Body of pancreas (tissue), 4 donors: ENCODE measurements at regions not wholly inside any gene's neighbourhood (a gene's known extent, or its start where the extent isn't known, plus 50 kb on each side); places are given as distances from the start of the nearest gene placed in this dataset.

ENCODE experiments used
- ATAC-seq: fragments of 150-250 bp; one replicate; pipeline ENCODE4 v1.9.1; 2016
- DNase-seq, 4 donors: peaks; one replicate each; pipeline ENCODE4 v3.0.0-alpha.2; 2019
- H3K27ac ChIP-seq, 4 donors: fragments of 200-600 bp; sonication (generic); 1 replicate in 3 of 4; 2 replicates in 1 of 4; pipeline versions ENCODE4 v1.5.1 to v1.6.1; 2016 to 2019; ENCODE audit warnings: mild to moderate bottlenecking in 1 of 4, mixed read lengths in 1 of 4, moderate library complexity in 1 of 4
- H3K27me3 ChIP-seq, 2 donors: fragments of 200-600 bp; sonication (generic); one replicate each; pipeline ENCODE4 v1.6.0; 2016; ENCODE audit warnings: mild to moderate bottlenecking in 1 of 2
- H3K36me3 ChIP-seq, 2 donors: fragments of 200-600 bp; sonication (generic); replicated peaks in 1 of 2; 2 replicates each; pipeline ENCODE4 v1.5.1; 2016; ENCODE audit warnings: low read depth in 2 of 2; ENCODE audit not compliant: insufficient read depth in 1 of 2
- H3K4me1 ChIP-seq: fragments of 200-600 bp; sonication (generic); one replicate; pipeline ENCODE4 v1.6.0; 2016
- H3K4me3 ChIP-seq, 2 donors: fragments of 200-600 bp; sonication (generic); 1 replicate in 1 of 2; 2 replicates in 1 of 2; pipeline ENCODE4 v1.5.1; 2016 to 2019
- H3K9me3 ChIP-seq, 3 donors: fragments of 200-600 bp; sonication (generic); 1 replicate in 2 of 3; 2 replicates in 1 of 3; pipeline ENCODE4 v1.5.1; 2016
- CTCF ChIP-seq, 7 experiments: fragments of 450-650 bp in 4 of 7; fragments of 200-600 bp in 3 of 7; sonication (generic) in 3 of 7; IDR thresholded peaks; one replicate each; pipeline ENCODE4 v1.5.1; 2016 to 2019; ENCODE audit warnings: antibody characterized with exemption in 7 of 7
- POLR2A ChIP-seq, 3 donors: fragments of 450-650 bp; IDR thresholded peaks; one replicate each; pipeline ENCODE4 v1.6.1; 2016; ENCODE audit warnings: antibody characterized with exemption in 3 of 3, mild to moderate bottlenecking in 2 of 3
- WGBS, 2 donors: methylation state at CpG; one replicate each; pipeline ENCODE4 v1.1.5; 2017; 5-methylcytosine and 5-hydroxymethylcytosine counted together
- intact Hi-C: fragments of 100-400 bp; cut with DNase I; formaldehyde crosslinking; loops from one replicate; pipeline ENCODE4 v1.15.1; 2023

- WGBS, 2 donors: 17 to 49% methylated on average over 1 to 10 of the region's 10 CpGs
- no peaks in the 10 kb centered on the region for H3K36me3 ChIP-seq
- intact Hi-C loops: no loop called here
- ATAC-seq: no peak
- TF ChIP-seq POLR2A (IDR thresholded peaks at IDR 0.05): no peak
- TF ChIP-seq CTCF (IDR thresholded peaks at IDR 0.05): no peak
- H3K27ac ChIP-seq: no peak overlapping the region
- DNase-seq: no peak
- H3K4me1 ChIP-seq: peaks cover 17% of the 10 kb centered on the region
- H3K4me3 ChIP-seq: no peak overlapping the region
- no peaks in the 10 kb centered on the region for H3K9me3 ChIP-seq
- peaks cover 0 to 4% of the 10 kb centered on the region in 2 donors for H3K27me3 ChIP-seq
Measured at GRCh38 chr22:48530666-48531065, 1297.0 kb downstream of the BRD1 start.

GRCh38 chr22:48528221-48528915 is 1299.3 kb downstream of the BRD1 start:
- no peak overlapping the region for H3K27ac ChIP-seq
- no peak for ATAC-seq
- intact Hi-C loops: no loop called here
- no peaks in the 10 kb centered on the region for H3K36me3 ChIP-seq
- no peak overlapping the region for H3K4me3 ChIP-seq
- H3K9me3 ChIP-seq: no peaks in the 10 kb centered on the region
- H3K27me3 ChIP-seq: peaks cover 0 to 4% of the 10 kb centered on the region in 2 donors
- 60 to 69% methylated on average over 10 to 12 of the region's 13 CpGs for WGBS, 2 donors
- no peaks in the 10 kb centered on the region for H3K4me1 ChIP-seq
- no peak for DNase-seq
- no peak for TF ChIP-seq CTCF (IDR thresholded peaks at IDR 0.05)
- no peak for TF ChIP-seq POLR2A (IDR thresholded peaks at IDR 0.05)

- whole genome bisulfite sequencing, 2 donors: 67 to 75% methylated on average over 12 to 14 of the region's 14 CpGs
- H3K27ac ChIP-seq: no peak overlapping the region
- no peak for DNase-seq
Measured at GRCh38 chr22:48523761-48524160, 1303.9 kb downstream of the BRD1 start.

GRCh38 chr22:48523091-48523490 is 1304.6 kb downstream of the BRD1 start:
- 72% methylated on average over 19 of the region's 19 CpGs; no CpG with 5 or more reads in 1 of the 2 donors for WGBS, 2 donors
- Histone ChIP-seq H3K4me3 (no peak overlapping the region), H3K27me3 (peaks cover 0 to 4% of the 10 kb centered on the region in 2 donors), H3K36me3 (no peaks in the 10 kb centered on the region), H3K4me1 (no peaks in the 10 kb centered on the region), H3K27ac (no peak overlapping the region), H3K9me3 (no peaks in the 10 kb centered on the region)
- DNase-seq (no peak), ATAC-seq (no peak)
- intact Hi-C loops: no loop called here
- TF ChIP-seq POLR2A (IDR thresholded peaks at IDR 0.05) (no peak), CTCF (IDR thresholded peaks at IDR 0.05) (no peak)

More at GRCh38 chr22:48523761-48524160, 1303.9 kb downstream of the BRD1 start:
- H3K4me1 ChIP-seq: no peaks in the 10 kb centered on the region
- TF ChIP-seq POLR2A (IDR thresholded peaks at IDR 0.05) (no peak), CTCF (IDR thresholded peaks at IDR 0.05) (no peak)
- no peak for ATAC-seq
- no peak overlapping the region for H3K4me3 ChIP-seq
- H3K27me3 ChIP-seq: peaks cover 0 to 4% of the 10 kb centered on the region in 2 donors
- no peaks in the 10 kb centered on the region for H3K9me3 ChIP-seq
- no peaks in the 10 kb centered on the region for H3K36me3 ChIP-seq
- intact Hi-C loops: no loop called here

GRCh38 chr22:48522271-48522670 is 1305.4 kb downstream of the BRD1 start:
- WGBS, 2 donors: 52% methylated on average over 14 of the region's 14 CpGs; no CpG with 5 or more reads in 1 of the 2 donors
- intact Hi-C loops: no loop called here
- no peak overlapping the region for H3K4me3 ChIP-seq
- no peaks in the 10 kb centered on the region for H3K36me3 ChIP-seq
- no peak for DNase-seq
- no peaks in the 10 kb centered on the region for H3K9me3 ChIP-seq
- no peak for TF ChIP-seq CTCF (IDR thresholded peaks at IDR 0.05)
- no peak for TF ChIP-seq POLR2A (IDR thresholded peaks at IDR 0.05)
- H3K27ac ChIP-seq: no peak overlapping the region
- no peaks in the 10 kb centered on the region for H3K4me1 ChIP-seq
- H3K27me3 ChIP-seq: peaks cover 0 to 4% of the 10 kb centered on the region in 2 donors
- no peak for ATAC-seq
